ENCODE measurements at regions not wholly inside any gene's neighbourhood (a gene's known extent, or its start where the extent isn't known, plus 50 kb on each side); places are given as distances from the start of the nearest gene placed in this dataset.
A peak's percentile ranks its signal among the peaks of the same experiment; 100 is the strongest.
"Not testable (repeated sequence)": the region's sequence is repeated elsewhere in the genome, so short reads cannot be mapped to it uniquely, and the experiment has no call there.

DNA sequence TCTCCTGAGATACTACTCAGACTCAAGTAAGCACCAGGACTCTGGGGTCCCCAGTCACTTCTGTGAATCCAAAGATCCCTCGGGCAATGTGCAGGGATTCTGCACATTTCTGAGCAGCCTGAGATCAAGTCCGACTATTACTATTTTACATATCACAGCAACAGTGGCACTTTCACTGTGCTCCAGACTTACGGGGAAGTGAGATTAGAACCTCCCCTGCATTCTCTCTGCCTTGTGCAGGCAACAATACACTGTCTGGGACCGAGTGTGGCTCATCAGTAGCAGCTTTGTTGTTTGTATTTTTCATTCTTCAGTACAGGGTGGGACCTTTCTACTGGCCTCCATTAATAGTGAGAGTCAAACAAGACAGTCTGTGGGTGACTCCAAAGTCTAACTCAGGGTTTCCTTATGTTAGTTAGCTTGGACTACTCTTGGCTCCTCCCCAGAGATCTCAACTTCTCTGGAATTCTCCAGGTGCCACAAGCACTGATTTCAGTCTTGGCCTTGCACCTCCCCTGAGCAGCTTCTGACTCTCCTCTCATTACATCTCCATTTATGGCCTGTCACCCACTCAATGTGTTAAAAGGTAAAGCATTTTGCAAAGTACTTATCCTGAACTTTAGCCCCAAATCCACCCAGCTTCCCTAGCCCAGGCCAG is 76.2 kb upstream of the TOP3B start:
- ATAC-seq (ENCODE audit: low read depth) (peak; percentile 84), DNase-seq (no peak)
- H3K4me3 Mint-ChIP-seq, result peak overlapping the region; percentile 52
- ChIA-PET POLR2A (interaction anchor here (0.9 to 1.9 kb wide), 5 partner anchors 16 to 52 kb away, joined by 3 to 7 read pairs (median 4); no protein-coding TSS in a partner anchor), CTCF (interaction anchor here (0.7 to 5.1 kb wide), 7 partner anchors 13 to 51 kb away, joined by 3 to 60 read pairs (median 4); no protein-coding TSS in a partner anchor)
- H3K27me3 Mint-ChIP-seq, result no peaks in the 10 kb centered on the region
- H3K27ac Mint-ChIP-seq, result peak overlapping the region; percentile 57
- intact Hi-C loops (cut with micrococcal nuclease), result no loop called here
- H3K9me3 Mint-ChIP-seq, result no peaks in the 10 kb centered on the region
- no peaks in the 10 kb centered on the region for H3K36me3 Mint-ChIP-seq (ENCODE audit: low read depth)
- TF ChIP-seq, protein P1, sequence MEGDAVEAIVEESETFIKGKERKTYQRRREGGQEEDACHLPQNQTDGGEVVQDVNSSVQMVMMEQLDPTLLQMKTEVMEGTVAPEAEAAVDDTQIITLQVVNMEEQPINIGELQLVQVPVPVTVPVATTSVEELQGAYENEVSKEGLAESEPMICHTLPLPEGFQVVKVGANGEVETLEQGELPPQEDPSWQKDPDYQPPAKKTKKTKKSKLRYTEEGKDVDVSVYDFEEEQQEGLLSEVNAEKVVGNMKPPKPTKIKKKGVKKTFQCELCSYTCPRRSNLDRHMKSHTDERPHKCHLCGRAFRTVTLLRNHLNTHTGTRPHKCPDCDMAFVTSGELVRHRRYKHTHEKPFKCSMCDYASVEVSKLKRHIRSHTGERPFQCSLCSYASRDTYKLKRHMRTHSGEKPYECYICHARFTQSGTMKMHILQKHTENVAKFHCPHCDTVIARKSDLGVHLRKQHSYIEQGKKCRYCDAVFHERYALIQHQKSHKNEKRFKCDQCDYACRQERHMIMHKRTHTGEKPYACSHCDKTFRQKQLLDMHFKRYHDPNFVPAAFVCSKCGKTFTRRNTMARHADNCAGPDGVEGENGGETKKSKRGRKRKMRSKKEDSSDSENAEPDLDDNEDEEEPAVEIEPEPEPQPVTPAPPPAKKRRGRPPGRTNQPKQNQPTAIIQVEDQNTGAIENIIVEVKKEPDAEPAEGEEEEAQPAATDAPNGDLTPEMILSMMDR (IDR thresholded peaks at IDR 0.05), result no peak
- peaks cover 38% of the 10 kb centered on the region for H3K4me1 Mint-ChIP-seq

DNA sequence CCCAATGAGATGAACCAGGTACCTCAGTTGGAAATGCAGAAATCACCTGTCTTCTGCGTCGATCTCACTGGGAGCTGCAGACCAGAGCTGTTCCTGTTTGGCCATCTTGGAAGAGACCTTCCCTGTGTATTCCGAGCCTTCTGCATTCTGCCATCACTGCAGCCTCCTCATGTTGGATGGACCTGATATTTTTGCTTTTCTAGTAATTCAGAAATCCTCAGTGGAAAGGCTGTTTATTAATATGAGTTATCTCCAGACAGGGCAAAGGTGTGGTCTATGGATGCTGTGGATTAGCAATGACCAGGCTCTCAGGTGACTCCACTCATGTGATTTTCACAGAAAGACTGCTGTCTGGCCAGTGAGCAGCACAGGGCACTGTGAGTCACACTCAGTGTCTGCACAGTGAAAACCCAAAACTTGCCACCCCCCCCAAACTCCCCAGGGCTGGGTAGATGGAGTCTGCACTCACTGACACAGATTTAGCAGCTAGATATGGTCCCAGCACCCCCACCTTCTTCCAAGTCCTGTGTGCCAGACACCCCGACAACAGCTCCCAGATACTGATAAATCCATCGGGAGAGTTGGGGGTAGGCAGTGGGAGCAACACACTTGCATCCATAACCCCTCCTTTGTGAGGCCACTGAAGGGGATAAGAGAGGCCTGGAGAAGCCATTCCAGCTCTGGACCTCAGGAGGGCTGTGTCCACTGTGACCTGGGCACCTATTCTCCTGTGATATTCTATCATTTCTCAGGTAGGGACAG is 75.2 kb upstream of the TOP3B start:
- ATAC-seq (ENCODE audit: low read depth), result no peak
- peaks cover 38% of the 10 kb centered on the region for H3K4me1 Mint-ChIP-seq
- peak overlapping the region; percentile 52 for H3K4me3 Mint-ChIP-seq
- ChIA-PET CTCF (interaction anchor here (0.9 to 5.1 kb wide), 4 partner anchors 14 to 26 kb away, joined by 3 to 60 read pairs (median 24); no protein-coding TSS in a partner anchor), POLR2A (interaction anchor here (1.2 to 1.9 kb wide), 2 partner anchors 15 to 41 kb away, joined by 4 read pairs; no protein-coding TSS in a partner anchor)
- no peak overlapping the region for H3K27ac Mint-ChIP-seq
- H3K9me3 Mint-ChIP-seq, result no peaks in the 10 kb centered on the region
- DNase-seq, result no peak
- TF ChIP-seq, protein P1 (IDR thresholded peaks at IDR 0.05), result no peak
- no peaks in the 10 kb centered on the region for H3K27me3 Mint-ChIP-seq
- H3K36me3 Mint-ChIP-seq (ENCODE audit: low read depth), result no peaks in the 10 kb centered on the region
- intact Hi-C loops (cut with micrococcal nuclease), result no loop called here

DNA sequence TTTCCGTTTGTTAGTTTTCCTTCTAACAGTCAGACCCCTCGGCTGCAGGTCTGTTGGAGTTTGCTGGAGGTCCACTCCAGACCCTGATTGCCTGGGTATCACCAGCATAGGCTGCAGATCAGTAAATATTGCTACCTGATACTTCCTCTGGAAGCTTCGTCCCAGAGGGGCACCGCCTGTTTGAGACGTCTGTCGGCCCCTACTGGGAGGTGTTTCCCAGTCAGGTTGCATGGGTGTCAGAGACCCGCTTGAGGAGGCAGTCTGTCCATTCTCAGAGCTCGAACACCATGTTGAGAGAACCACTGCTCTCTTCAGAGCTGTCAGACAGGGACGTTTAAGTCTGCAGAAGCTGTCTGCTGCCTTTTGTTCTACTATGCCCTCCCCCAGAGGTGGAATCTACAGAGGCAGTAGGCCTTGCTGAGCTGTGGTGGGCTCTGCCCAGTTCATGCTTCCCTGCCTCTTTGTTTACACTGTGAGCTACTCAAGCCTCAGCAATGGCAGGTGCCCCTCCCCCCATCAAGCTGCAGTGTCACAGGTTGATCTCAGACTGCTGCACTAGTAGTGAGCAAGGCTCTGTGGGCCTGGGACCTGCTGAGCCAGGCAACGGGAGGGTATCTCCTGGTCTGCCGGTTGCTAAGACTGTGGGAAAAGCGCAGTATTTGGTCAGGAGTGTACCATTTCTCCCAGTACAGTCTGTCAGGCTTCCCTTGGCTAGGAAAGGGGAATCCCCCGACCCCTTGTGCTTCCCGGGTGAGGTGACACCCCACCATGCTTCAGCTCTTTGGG is 74.4 kb upstream of the TOP3B start:
- H3K36me3 Mint-ChIP-seq (ENCODE audit: low read depth); H3K4me3 Mint-ChIP-seq; DNase-seq; H3K27me3 Mint-ChIP-seq; intact Hi-C loops (cut with micrococcal nuclease); H3K27ac Mint-ChIP-seq; H3K9me3 Mint-ChIP-seq; ATAC-seq (ENCODE audit: low read depth): not testable (repeated sequence)
- ChIA-PET POLR2A (interaction anchor here (1.9 kb wide), 1 partner anchor 42 kb away, joined by 4 read pairs; no protein-coding TSS in a partner anchor), CTCF (interaction anchor here (0.8 to 5.1 kb wide), 2 partner anchors 13 to 24 kb away, joined by 3 to 43 read pairs; no protein-coding TSS in a partner anchor)
- peaks cover 38% of the 10 kb centered on the region for H3K4me1 Mint-ChIP-seq

DNA sequence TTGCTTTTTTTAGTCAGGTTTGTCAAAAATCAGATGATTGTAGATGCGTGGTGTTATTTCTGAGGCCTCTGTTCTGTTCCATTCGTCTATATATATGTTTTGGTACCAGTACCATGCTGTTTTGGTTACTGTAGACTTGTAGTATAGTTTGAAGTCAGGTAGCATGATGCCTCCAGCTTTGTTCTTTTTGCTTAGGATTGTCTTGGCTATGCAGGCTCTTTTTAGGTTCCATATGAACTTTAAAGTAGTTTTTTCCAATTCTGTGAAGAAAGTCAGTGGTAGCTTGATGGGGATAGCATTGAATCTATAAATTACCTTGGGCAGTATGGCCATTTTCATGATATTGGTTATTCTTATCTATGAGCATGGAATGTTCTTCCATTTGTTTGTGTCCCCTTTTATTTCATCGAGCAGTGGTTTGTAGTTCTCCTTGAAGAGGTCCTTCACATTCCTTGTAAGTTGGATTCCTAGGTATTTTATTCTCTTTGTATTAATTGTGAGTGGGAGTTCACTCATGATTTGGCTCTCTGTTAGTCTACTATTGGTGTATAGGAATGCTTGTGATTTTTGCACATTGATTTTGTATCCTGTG is 70.1 kb upstream of the TOP3B start:
- intact Hi-C loops (cut with micrococcal nuclease); H3K27ac Mint-ChIP-seq; H3K4me1 Mint-ChIP-seq; POLR2A ChIA-PET; DNase-seq; H3K9me3 Mint-ChIP-seq; H3K27me3 Mint-ChIP-seq; CTCF ChIA-PET; ATAC-seq (ENCODE audit: low read depth); H3K4me3 Mint-ChIP-seq; H3K36me3 Mint-ChIP-seq (ENCODE audit: low read depth): not testable (repeated sequence)

DNA sequence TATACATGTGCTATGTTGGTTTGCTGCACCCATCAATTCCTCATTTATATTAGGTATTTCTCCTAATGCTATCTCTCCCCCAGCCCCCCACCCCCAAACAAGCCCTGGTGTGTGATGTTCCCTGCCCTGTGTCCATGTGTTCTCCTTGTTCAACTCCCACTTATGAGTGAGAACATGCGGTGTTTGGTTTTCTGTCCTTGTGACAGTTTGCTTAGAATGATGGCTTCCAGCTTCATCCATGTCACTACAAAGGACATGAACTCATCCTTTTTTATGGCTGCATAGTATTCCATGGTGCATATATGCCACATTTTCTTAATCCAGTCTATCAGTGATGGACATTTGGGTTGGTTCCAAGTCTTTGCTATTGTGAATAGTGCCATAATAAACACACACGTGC is 68.4 kb upstream of the TOP3B start:
- POLR2A ChIA-PET; H3K9me3 Mint-ChIP-seq; H3K27me3 Mint-ChIP-seq; ATAC-seq (ENCODE audit: low read depth); intact Hi-C loops (cut with micrococcal nuclease); H3K27ac Mint-ChIP-seq; CTCF ChIA-PET; H3K36me3 Mint-ChIP-seq (ENCODE audit: low read depth); DNase-seq; H3K4me3 Mint-ChIP-seq: not testable (repeated sequence)
- peaks cover 16% of the 10 kb centered on the region for H3K4me1 Mint-ChIP-seq

DNA sequence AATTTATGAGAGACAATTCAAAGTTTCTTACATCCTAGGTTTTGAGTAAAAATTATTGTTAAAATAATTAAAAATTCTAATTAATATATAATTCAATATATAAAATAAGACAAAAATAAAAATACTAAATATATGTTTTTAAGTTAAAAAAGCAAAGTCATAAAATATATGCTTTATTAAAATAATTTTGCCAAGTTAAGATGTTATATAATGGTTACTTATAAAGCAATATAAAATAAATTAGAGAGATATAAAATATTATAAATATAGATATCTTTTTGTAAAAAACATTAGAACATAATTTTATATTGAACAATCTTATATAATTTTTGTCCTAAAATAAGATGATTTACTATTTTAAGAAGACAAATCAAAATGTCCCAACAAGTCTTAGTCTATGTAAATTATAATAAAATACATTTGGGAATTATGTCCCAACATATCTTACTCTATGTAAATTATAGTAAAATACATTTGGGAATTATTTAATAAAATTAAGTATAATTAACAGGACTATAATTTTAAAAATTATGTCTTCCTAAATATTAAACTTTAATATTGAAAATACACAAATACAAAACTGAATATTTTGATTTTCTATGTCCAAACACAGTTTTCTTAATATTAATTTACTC is 67.7 kb upstream of the TOP3B start:
- DNase-seq, result no peak
- Mint-ChIP-seq H3K9me3 (no peaks in the 10 kb centered on the region), H3K36me3 (ENCODE audit: low read depth) (no peaks in the 10 kb centered on the region), H3K27me3 (no peaks in the 10 kb centered on the region), H3K4me3 (no peak overlapping the region), H3K4me1 (peaks cover 22% of the 10 kb centered on the region), H3K27ac (no peak overlapping the region)
- intact Hi-C loops (cut with micrococcal nuclease), result no loop called here
- TF ChIP-seq, protein P1 (IDR thresholded peaks at IDR 0.05), result no peak
- no peak for ATAC-seq (ENCODE audit: low read depth)
- ChIA-PET POLR2A (no interaction called here), CTCF (no interaction called here)

Data from activated B cell treated with CpG ODN at 0.5 μM for 24 hours (primary cell).